ENCODE measurements at regions not wholly inside any gene's neighbourhood (a gene's known extent, or its start where the extent isn't known, plus 50 kb on each side); places are given as distances from the start of the nearest gene placed in this dataset.

DNA sequence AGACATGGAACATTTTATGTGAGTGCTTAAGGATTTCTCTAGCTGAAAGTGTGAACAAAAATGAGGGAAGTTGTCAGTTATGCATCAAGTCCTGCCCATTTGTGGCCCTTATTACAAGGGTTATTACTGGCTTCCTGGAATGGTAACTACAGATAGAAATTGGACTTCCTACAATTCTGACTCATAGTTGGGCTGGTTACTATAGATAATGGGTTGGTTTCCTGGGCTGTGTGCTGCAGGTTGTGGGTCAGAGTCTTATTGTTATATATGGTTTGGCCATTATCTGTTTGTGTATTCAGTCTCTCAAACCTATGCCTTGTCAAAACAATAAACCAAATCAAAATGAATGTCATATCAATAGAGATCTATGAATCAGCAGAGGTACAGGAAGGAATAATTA is 313.7 kb downstream of the ADAMTS20 start:
- H3K27ac ChIP-seq (ENCODE audit: low read depth in 1 of 2, low read length in 1 of 2) = no peak overlapping the region

DNA sequence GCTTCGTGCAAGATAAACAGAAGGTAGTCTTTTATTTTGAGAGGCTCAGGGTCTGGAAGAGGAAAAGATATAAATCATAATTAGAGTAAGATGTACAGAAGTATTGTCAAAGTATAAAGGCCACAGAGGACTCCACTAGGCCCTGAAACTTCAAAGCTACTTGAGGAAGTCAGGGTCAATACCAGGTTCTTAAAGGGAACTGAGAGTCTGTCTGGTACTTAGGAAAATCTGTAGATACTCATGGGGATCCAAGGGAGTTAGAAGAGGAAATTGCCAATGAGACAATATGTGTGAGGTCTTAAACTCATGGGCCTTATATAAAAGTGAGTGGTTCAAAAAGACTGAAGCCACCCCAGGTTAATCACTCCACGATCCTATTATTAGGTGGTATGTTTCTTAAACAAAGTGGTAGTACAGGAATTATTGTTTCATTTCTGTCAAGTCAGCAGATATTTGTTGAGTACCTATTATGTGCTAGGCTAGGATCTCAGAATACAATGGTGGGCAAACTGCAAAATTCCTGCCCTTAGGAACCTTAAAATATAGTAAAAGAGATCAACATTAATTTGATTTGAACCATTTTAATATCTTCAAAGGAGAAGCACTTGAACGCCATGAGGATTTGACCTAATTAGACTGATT is 314.6 kb downstream of the ADAMTS20 start:
- Histone ChIP-seq H3K27me3 (ENCODE audit: control insufficient read depth in 3 of 3, insufficient read depth in 3 of 3, low read length in 2 of 3) (no peaks in the 10 kb centered on the region), H3K36me3 (ENCODE audit: control insufficient read depth in 4 of 4, insufficient read depth in 4 of 4, low read length in 4 of 4) (no peaks in the 10 kb centered on the region), H3K9me3 (ENCODE audit: control insufficient read depth in 4 of 4, insufficient read depth in 3 of 4, low read length in 3 of 4) (no peaks in the 10 kb centered on the region), H3K4me3 (no peak overlapping the region), H3K9ac (ENCODE audit: insufficient read depth in 1 of 2, low read length in 2 of 2) (no peak overlapping the region), H3K4me1 (ENCODE audit: control insufficient read depth in 5 of 5, insufficient read depth in 5 of 5, low read length in 5 of 5) (no peaks in the 10 kb centered on the region), H3K27ac (ENCODE audit: low read depth in 1 of 2, low read length in 1 of 2) (no peak overlapping the region)
- no peak for ATAC-seq (ENCODE audit: insufficient read depth, low FRiP score)
- DNase-seq = no peak
- WGBS, 2 donors = 89 to 90% methylated on average over 3 of the region's 3 CpGs
- TF ChIP-seq, protein P1, sequence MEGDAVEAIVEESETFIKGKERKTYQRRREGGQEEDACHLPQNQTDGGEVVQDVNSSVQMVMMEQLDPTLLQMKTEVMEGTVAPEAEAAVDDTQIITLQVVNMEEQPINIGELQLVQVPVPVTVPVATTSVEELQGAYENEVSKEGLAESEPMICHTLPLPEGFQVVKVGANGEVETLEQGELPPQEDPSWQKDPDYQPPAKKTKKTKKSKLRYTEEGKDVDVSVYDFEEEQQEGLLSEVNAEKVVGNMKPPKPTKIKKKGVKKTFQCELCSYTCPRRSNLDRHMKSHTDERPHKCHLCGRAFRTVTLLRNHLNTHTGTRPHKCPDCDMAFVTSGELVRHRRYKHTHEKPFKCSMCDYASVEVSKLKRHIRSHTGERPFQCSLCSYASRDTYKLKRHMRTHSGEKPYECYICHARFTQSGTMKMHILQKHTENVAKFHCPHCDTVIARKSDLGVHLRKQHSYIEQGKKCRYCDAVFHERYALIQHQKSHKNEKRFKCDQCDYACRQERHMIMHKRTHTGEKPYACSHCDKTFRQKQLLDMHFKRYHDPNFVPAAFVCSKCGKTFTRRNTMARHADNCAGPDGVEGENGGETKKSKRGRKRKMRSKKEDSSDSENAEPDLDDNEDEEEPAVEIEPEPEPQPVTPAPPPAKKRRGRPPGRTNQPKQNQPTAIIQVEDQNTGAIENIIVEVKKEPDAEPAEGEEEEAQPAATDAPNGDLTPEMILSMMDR (IDR thresholded peaks at IDR 0.05; ENCODE audit: control extremely low read depth, extremely low read depth) = no peak

More for the DNA sequence above, 313.7 kb downstream of the ADAMTS20 start:
- TF ChIP-seq, protein P1 (IDR thresholded peaks at IDR 0.05; ENCODE audit: control extremely low read depth, extremely low read depth) = no peak
- Histone ChIP-seq H3K4me1 (ENCODE audit: control insufficient read depth in 5 of 5, insufficient read depth in 5 of 5, low read length in 5 of 5) (no peaks in the 10 kb centered on the region), H3K4me3 (no peak overlapping the region), H3K9me3 (ENCODE audit: control insufficient read depth in 4 of 4, insufficient read depth in 3 of 4, low read length in 3 of 4) (no peaks in the 10 kb centered on the region), H3K27me3 (ENCODE audit: control insufficient read depth in 3 of 3, insufficient read depth in 3 of 3, low read length in 2 of 3) (no peaks in the 10 kb centered on the region), H3K36me3 (ENCODE audit: control insufficient read depth in 4 of 4, insufficient read depth in 4 of 4, low read length in 4 of 4) (no peaks in the 10 kb centered on the region), H3K9ac (ENCODE audit: insufficient read depth in 1 of 2, low read length in 2 of 2) (no peak overlapping the region)
- no peak for ATAC-seq (ENCODE audit: insufficient read depth, low FRiP score)
- no peak for DNase-seq

DNA sequence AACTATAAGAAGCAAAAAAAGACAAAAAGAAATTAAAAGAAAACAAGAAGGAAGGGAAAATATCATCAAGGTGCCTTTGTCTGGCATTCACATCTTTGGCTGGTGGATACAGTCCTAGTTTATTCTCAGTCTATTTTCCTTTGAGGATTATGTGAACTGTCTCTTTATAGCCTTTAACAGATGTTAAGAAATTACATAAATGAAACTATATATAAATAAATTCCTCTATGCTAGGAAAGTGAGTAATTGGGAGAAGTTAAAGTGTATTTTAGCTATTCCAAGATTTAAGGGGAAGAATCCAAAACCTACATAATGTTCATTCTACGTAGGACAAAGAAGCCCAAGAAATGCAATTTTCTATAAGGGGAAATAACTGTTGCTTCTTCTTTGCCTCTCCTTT is 316.3 kb downstream of the ADAMTS20 start:
- Histone ChIP-seq H3K4me3 (no peak overlapping the region), H3K9me3 (ENCODE audit: control insufficient read depth in 4 of 4, insufficient read depth in 3 of 4, low read length in 3 of 4) (no peaks in the 10 kb centered on the region), H3K27ac (ENCODE audit: low read depth in 1 of 2, low read length in 1 of 2) (no peak overlapping the region), H3K27me3 (ENCODE audit: control insufficient read depth in 3 of 3, insufficient read depth in 3 of 3, low read length in 2 of 3) (no peaks in the 10 kb centered on the region), H3K9ac (ENCODE audit: insufficient read depth in 1 of 2, low read length in 2 of 2) (no peak overlapping the region), H3K4me1 (ENCODE audit: control insufficient read depth in 5 of 5, insufficient read depth in 5 of 5, low read length in 5 of 5) (no peaks in the 10 kb centered on the region), H3K36me3 (ENCODE audit: control insufficient read depth in 4 of 4, insufficient read depth in 4 of 4, low read length in 4 of 4) (no peaks in the 10 kb centered on the region)
- TF ChIP-seq, protein P1 (IDR thresholded peaks at IDR 0.05; ENCODE audit: control extremely low read depth, extremely low read depth) = no peak
- DNase-seq (no peak), ATAC-seq (ENCODE audit: insufficient read depth, low FRiP score) (no peak)
- 92 to 94% methylated on average over 1 of the region's 1 CpG for WGBS, 2 donors

DNA sequence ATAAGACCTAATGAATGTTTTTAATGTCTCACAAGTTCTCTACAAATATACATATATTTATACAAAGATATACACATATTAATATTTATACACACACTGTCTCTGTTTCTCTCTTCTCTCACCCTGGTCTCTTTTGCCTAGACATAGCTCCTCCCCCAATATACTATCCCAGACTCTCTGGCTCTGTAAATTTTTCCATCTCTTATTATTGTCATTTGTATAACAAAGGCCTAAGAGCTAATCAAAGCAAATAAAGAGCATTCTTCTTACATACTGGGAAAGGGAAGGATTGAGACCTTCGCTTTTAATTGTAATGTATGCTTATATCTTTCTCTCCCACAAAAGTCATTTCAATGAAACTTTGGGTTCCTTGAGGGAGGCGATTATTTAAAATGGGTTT is 318.1 kb downstream of the ADAMTS20 start:
- no peak for DNase-seq
- H3K36me3 ChIP-seq (ENCODE audit: control insufficient read depth in 4 of 4, insufficient read depth in 4 of 4, low read length in 4 of 4) = no peaks in the 10 kb centered on the region
- no peak for ATAC-seq (ENCODE audit: insufficient read depth, low FRiP score)
- H3K4me1 ChIP-seq (ENCODE audit: control insufficient read depth in 5 of 5, insufficient read depth in 5 of 5, low read length in 5 of 5) = no peaks in the 10 kb centered on the region
- TF ChIP-seq, protein P1 (IDR thresholded peaks at IDR 0.05; ENCODE audit: control extremely low read depth, extremely low read depth) = no peak
- 87 to 91% methylated on average over 2 of the region's 2 CpGs for WGBS, 2 donors
- no peaks in the 10 kb centered on the region for H3K9me3 ChIP-seq (ENCODE audit: control insufficient read depth in 4 of 4, insufficient read depth in 3 of 4, low read length in 3 of 4)
- no peak overlapping the region for H3K9ac ChIP-seq (ENCODE audit: insufficient read depth in 1 of 2, low read length in 2 of 2)
- no peak overlapping the region for H3K4me3 ChIP-seq
- no peak overlapping the region for H3K27ac ChIP-seq (ENCODE audit: low read depth in 1 of 2, low read length in 1 of 2)
- H3K27me3 ChIP-seq (ENCODE audit: control insufficient read depth in 3 of 3, insufficient read depth in 3 of 3, low read length in 2 of 3) = no peaks in the 10 kb centered on the region

Measured in lung (tissue), 11 donors.